Glutamatergic neuron (in vitro differentiated cells): ENCODE measurements at regions not wholly inside any gene's neighbourhood (a gene's known extent, or its start where the extent isn't known, plus 50 kb on each side); places are given as distances from the start of the nearest gene placed in this dataset.
"Not testable (repeated sequence)": the region's sequence is repeated elsewhere in the genome, so short reads cannot be mapped to it uniquely, and the experiment has no call there.

Experiments used
- DNase-seq: peaks from one replicate; pipeline ENCODE4 v3.0.0; 2022
- H3K27ac Mint-ChIP-seq: one replicate; pipeline ENCODE4 v1.8.0; 2020; ENCODE audit warnings: mild to moderate bottlenecking, mixed read lengths, inconsistent platforms; ENCODE audit not compliant: unreplicated experiment
- H3K27me3 Mint-ChIP-seq: one replicate; pipeline ENCODE4 v1.8.0; 2020; ENCODE audit warnings: mild to moderate bottlenecking, moderate library complexity, mixed read lengths, inconsistent platforms; ENCODE audit not compliant: unreplicated experiment
- H3K36me3 Mint-ChIP-seq: one replicate; pipeline ENCODE4 v1.8.0; 2020; ENCODE audit warnings: mild to moderate bottlenecking, mixed read lengths, inconsistent platforms; ENCODE audit not compliant: unreplicated experiment
- H3K4me1 Mint-ChIP-seq: one replicate; pipeline ENCODE4 v1.8.0; 2020; ENCODE audit warnings: mild to moderate bottlenecking, low read depth, mixed read lengths, inconsistent platforms; ENCODE audit not compliant: unreplicated experiment
- H3K4me3 Mint-ChIP-seq: one replicate; pipeline ENCODE4 v1.8.0; 2020; ENCODE audit warnings: mild to moderate bottlenecking, mixed read lengths, inconsistent platforms; ENCODE audit not compliant: unreplicated experiment
- H3K9me3 Mint-ChIP-seq: one replicate; pipeline ENCODE4 v1.8.0; 2020; ENCODE audit warnings: mild to moderate bottlenecking, moderate library complexity, mixed read lengths, inconsistent platforms; ENCODE audit not compliant: unreplicated experiment
- CTCF ChIP-seq: fragments of 200-600 bp; sonication (generic); IDR thresholded peaks from one replicate; pipeline ENCODE4 v1.5.0; 2021; ENCODE audit not compliant: partially characterized antibody, unreplicated experiment

DNA sequence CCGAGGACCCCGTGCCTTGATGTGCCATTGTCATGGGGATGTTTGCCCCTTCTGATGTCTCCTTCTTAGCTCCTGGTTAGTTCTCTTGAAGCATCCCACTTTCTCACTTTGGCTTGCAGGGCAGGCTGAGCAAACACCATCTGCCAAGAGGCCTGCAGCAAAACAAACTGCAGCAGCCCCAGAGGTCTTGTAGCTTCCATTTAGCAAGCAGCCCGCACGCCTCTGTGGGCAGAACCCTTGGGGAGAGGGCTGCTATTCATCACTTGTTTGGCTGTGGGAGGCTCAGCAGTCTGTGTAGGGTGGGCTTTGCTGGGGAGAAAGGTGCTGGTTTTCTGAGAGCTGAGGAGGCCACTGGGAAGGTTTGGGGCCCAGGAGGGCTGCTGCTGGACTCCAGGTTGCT, 56.7 kb downstream of the KCNC4 start:
- no peak for TF ChIP-seq CTCF
- DNase-seq = peak; percentile 52
- peak overlapping the region; percentile 63 for H3K27ac Mint-ChIP-seq
- no peaks in the 10 kb centered on the region for H3K27me3 Mint-ChIP-seq
- H3K4me1 Mint-ChIP-seq = peaks cover 48% of the 10 kb centered on the region
- H3K36me3 Mint-ChIP-seq = no peaks in the 10 kb centered on the region
- H3K4me3 Mint-ChIP-seq = peak overlapping the region; percentile 27
- peaks cover 5% of the 10 kb centered on the region for H3K9me3 Mint-ChIP-seq

DNA sequence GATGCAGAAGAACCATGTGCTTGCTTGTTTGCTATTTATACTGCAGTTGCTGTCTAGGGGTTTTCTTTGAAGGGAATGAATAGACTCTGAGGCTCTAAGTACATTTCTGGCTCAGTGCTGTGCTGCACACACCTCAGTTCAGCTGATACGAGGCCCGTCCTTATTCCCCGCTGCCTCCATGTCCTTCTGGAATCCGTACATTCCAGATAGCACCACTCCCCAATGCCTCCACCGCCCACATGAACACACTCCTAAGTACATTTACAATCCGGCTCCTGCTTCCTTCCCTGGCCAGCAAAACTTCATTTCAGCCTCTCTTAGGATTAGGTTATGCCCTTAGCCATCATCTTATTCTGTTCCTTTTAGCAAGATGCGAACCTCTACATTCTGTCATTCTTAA, 57.1 kb downstream of the KCNC4 start:
- Mint-ChIP-seq H3K4me3 (no peak overlapping the region), H3K9me3 (peaks cover 5% of the 10 kb centered on the region), H3K36me3 (no peaks in the 10 kb centered on the region), H3K27me3 (no peaks in the 10 kb centered on the region), H3K27ac (peak overlapping the region; percentile 63), H3K4me1 (peaks cover 46% of the 10 kb centered on the region)
- no peak for DNase-seq
- TF ChIP-seq CTCF = no peak

- no peak for TF ChIP-seq CTCF
- Mint-ChIP-seq H3K4me3 (no peak overlapping the region), H3K9me3 (no peaks in the 10 kb centered on the region), H3K27me3 (peaks cover 4% of the 10 kb centered on the region), H3K27ac (no peak overlapping the region), H3K4me1 (peaks cover 18% of the 10 kb centered on the region), H3K36me3 (no peaks in the 10 kb centered on the region)
- DNase-seq = no peak
Measured at GRCh38 chr1:110272045-110272444, 61.9 kb downstream of the KCNC4 start.

- DNase-seq, H3K36me3 Mint-ChIP-seq, H3K27me3 Mint-ChIP-seq, H3K27ac Mint-ChIP-seq, H3K9me3 Mint-ChIP-seq, H3K4me1 Mint-ChIP-seq, H3K4me3 Mint-ChIP-seq: not testable (repeated sequence)
Measured at GRCh38 chr1:110273832-110274231, 63.7 kb downstream of the KCNC4 start.

GRCh38 chr1:110280126-110280525, 59.1 kb upstream of the RBM15 start:
- peaks cover 21% of the 10 kb centered on the region for H3K4me1 Mint-ChIP-seq
- DNase-seq = no peak
- no peaks in the 10 kb centered on the region for H3K9me3 Mint-ChIP-seq
- no peak overlapping the region for H3K4me3 Mint-ChIP-seq
- H3K36me3 Mint-ChIP-seq = peaks cover 6% of the 10 kb centered on the region
- H3K27ac Mint-ChIP-seq = no peak overlapping the region
- no peak for TF ChIP-seq CTCF
- H3K27me3 Mint-ChIP-seq = peaks cover 6% of the 10 kb centered on the region

- TF ChIP-seq CTCF = no peak
- no peak overlapping the region for H3K27ac Mint-ChIP-seq
- no peaks in the 10 kb centered on the region for H3K9me3 Mint-ChIP-seq
- H3K4me1 Mint-ChIP-seq = peaks cover 21% of the 10 kb centered on the region
- DNase-seq = no peak
- H3K4me3 Mint-ChIP-seq = no peak overlapping the region
- peaks cover 6% of the 10 kb centered on the region for H3K36me3 Mint-ChIP-seq
- H3K27me3 Mint-ChIP-seq = peaks cover 6% of the 10 kb centered on the region
Measured at GRCh38 chr1:110280804-110281203, 58.4 kb upstream of the RBM15 start.
